COR-L47 (cell line): ENCODE measurements at regions not wholly inside any gene's neighbourhood (a gene's known extent, or its start where the extent isn't known, plus 50 kb on each side); places are given as distances from the start of the nearest gene placed in this dataset.
"Not testable (repeated sequence)": the region's sequence is repeated elsewhere in the genome, so short reads cannot be mapped to it uniquely, and the experiment has no call there.

ENCODE experiments used
- DNase-seq: peaks from one replicate; lab custom pipeline; 2025; lab: John Stamatoyannopoulos, UW

GRCh38 chr4:123158576-123158975 is 236.2 kb upstream of the NUDT6 start:
- DNase-seq: no peak

GRCh38 chr4:123159479-123159878 is 237.1 kb upstream of the NUDT6 start:
- no peak for DNase-seq

GRCh38 chr4:123162859-123163258 is 233.7 kb upstream of the SPRY1 start:
- no peak for DNase-seq

GRCh38 chr4:123163501-123163900 is 233.1 kb upstream of the SPRY1 start:
- DNase-seq: no peak

GRCh38 chr4:123166023-123166422 is 230.6 kb upstream of the SPRY1 start:
- DNase-seq: no peak

- DNase-seq: no peak
Measured at GRCh38 chr4:123167931-123168330, 228.7 kb upstream of the SPRY1 start.

- no peak for DNase-seq
Measured at GRCh38 chr4:123168812-123169211, 227.8 kb upstream of the SPRY1 start.

- DNase-seq: no peak
Measured at GRCh38 chr4:123170843-123171242, 225.8 kb upstream of the SPRY1 start.

GRCh38 chr4:123176605-123177004 is 220.0 kb upstream of the SPRY1 start:
- DNase-seq: no peak

GRCh38 chr4:123182289-123182688 is 214.3 kb upstream of the SPRY1 start:
- DNase-seq: no peak

GRCh38 chr4:123183308-123183707 is 213.3 kb upstream of the SPRY1 start:
- no peak for DNase-seq

GRCh38 chr4:123183754-123184153 is 212.8 kb upstream of the SPRY1 start:
- DNase-seq: not testable (repeated sequence)

GRCh38 chr4:123186731-123187130 is 209.9 kb upstream of the SPRY1 start:
- DNase-seq: no peak

GRCh38 chr4:123190176-123190575 is 206.4 kb upstream of the SPRY1 start:
- DNase-seq: no peak

- no peak for DNase-seq
Measured at GRCh38 chr4:123191728-123192127, 204.9 kb upstream of the SPRY1 start.

- DNase-seq: no peak
Measured at GRCh38 chr4:123193802-123194367, 202.7 kb upstream of the SPRY1 start.

- no peak for DNase-seq
Measured at GRCh38 chr4:123198706-123199105, 197.9 kb upstream of the SPRY1 start.

GRCh38 chr4:123200051-123200940 is 196.3 kb upstream of the SPRY1 start:
- no peak for DNase-seq

- no peak for DNase-seq
Measured at GRCh38 chr4:123204737-123205136, 191.9 kb upstream of the SPRY1 start.

GRCh38 chr4:123206016-123206415 is 190.6 kb upstream of the SPRY1 start:
- no peak for DNase-seq

- DNase-seq: no peak
Measured at GRCh38 chr4:123209436-123209835, 187.2 kb upstream of the SPRY1 start.

- DNase-seq: no peak
Measured at GRCh38 chr4:123215536-123215935, 181.1 kb upstream of the SPRY1 start.

GRCh38 chr4:123216543-123216942 is 180.1 kb upstream of the SPRY1 start:
- no peak for DNase-seq

GRCh38 chr4:123216946-123217345 is 179.6 kb upstream of the SPRY1 start:
- no peak for DNase-seq
